HepG2 (cell line): ENCODE measurements at regions not wholly inside any gene's neighbourhood (a gene's known extent, or its start where the extent isn't known, plus 50 kb on each side); places are given as distances from the start of the nearest gene placed in this dataset.

ENCODE experiments used
- ARNTL ChIP-seq: sonication (generic); formaldehyde crosslinking; IDR thresholded peaks from 2 replicates; pipeline ENCODE4 v1.4.0; 2020; ENCODE audit warnings: mild to moderate bottlenecking, missing genetic modification reagents
- ERF ChIP-seq: IDR thresholded peaks from 2 replicates; pipeline ENCODE4 v1.6.1; 2018; ENCODE audit warnings: missing biosample characterization, missing genetic modification reagents
- FOXC1 ChIP-seq: sonication (generic); formaldehyde crosslinking; IDR thresholded peaks from 2 replicates; pipeline ENCODE4 v1.8.0; 2022; ENCODE audit warnings: mild to moderate bottlenecking, missing genetic modification reagents, borderline replicate concordance
- HMG20B ChIP-seq: conservative IDR thresholded peaks from 2 replicates; pipeline ENCODE4 v1.6.1; 2016; ENCODE audit warnings: missing genetic modification reagents, missing compliant biosample characterization
- KLF16 ChIP-seq, 2 experiments: sonication (generic) in 1 of 2; formaldehyde crosslinking in 1 of 2; IDR thresholded peaks; 2 replicates each; pipeline versions ENCODE4 v1.6.1 to v1.8.0; 2016 to 2023; ENCODE audit warnings: missing genetic modification reagents in 2 of 2, missing compliant biosample characterization in 1 of 2
- MEIS1 ChIP-seq: sonication (generic); formaldehyde crosslinking; IDR thresholded peaks from 2 replicates; pipeline ENCODE4 v1.9.0; 2021; ENCODE audit warnings: mild to moderate bottlenecking, missing genetic modification reagents, moderate library complexity, borderline replicate concordance
- NFIC ChIP-seq: IDR thresholded peaks from 2 replicates; pipeline ENCODE4 v1.6.1; 2012; ENCODE audit warnings: mild to moderate bottlenecking, low read length, inconsistent platforms
- NR2F6 ChIP-seq, 2 experiments: IDR thresholded peaks; 2 replicates each; pipeline ENCODE4 v1.6.1; 2016; ENCODE audit warnings: antibody characterized with exemption in 1 of 2, mild to moderate bottlenecking in 1 of 2
- RARA ChIP-seq: IDR thresholded peaks from 2 replicates; pipeline ENCODE4 v1.6.1; 2016; ENCODE audit warnings: missing genetic modification reagents, missing compliant biosample characterization
- SKIL ChIP-seq: sonication (generic); formaldehyde crosslinking; IDR thresholded peaks from 2 replicates; pipeline ENCODE4 v1.8.0; 2022; ENCODE audit warnings: missing genetic modification reagents, mild to moderate bottlenecking, moderate library complexity, borderline replicate concordance
- ZNF280B ChIP-seq: sonication (generic); formaldehyde crosslinking; IDR thresholded peaks from 2 replicates; pipeline ENCODE4 v1.5.0; 2020; ENCODE audit warnings: missing genetic modification reagents, mild to moderate bottlenecking, borderline replicate concordance
- ZNF598 ChIP-seq: sonication (generic); formaldehyde crosslinking; IDR thresholded peaks from 2 replicates; pipeline ENCODE4 v1.5.1; 2020; ENCODE audit warnings: mild to moderate bottlenecking, missing genetic modification reagents, borderline replicate concordance
- ZSCAN12 ChIP-seq: sonication (generic); formaldehyde crosslinking; IDR thresholded peaks from 2 replicates; pipeline ENCODE4 v1.9.0; 2021; ENCODE audit warnings: mild to moderate bottlenecking, missing genetic modification reagents
- TF ChIP-seq, protein P1 (sequence below): sonication (generic); formaldehyde crosslinking; IDR thresholded peaks from 2 replicates; pipeline ENCODE4 v1.4.0; 2020; ENCODE audit warnings: missing genetic modification reagents
- TF ChIP-seq, protein P2 (sequence below): fragments of 450-650 bp; IDR thresholded peaks from 2 replicates; pipeline ENCODE4 v1.6.1; 2017; ENCODE audit warnings: mild to moderate bottlenecking

DNA sequence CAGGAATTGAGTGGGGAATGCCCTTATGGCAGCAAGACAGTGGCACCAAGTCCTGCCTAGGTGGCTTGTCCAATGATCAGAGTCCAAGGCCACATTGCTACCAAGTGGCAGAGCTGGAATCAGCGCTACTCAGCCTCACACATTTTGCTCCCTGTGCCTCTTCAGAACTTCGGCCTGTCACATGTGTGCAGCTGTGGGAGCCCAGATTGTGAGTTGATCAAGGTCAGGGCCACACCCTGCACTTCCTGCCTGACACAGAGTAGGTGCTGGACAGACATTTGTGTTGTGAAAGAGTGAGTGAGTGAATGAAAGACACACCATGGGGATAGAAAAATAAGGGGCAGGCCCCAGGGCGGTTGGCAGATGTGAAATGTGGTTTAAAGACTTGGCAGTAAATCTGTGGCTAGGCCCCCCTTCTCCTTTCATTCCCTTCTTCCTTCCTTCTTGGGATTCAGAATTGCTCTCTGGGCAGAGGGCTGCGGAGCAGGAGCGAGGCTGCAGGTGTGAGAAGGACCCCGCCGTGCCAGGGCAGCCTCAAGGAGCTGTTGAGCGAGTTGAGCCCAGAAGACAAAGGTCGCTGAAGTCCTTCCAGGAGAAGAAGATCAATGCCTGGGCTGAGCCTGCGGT lies 83.5 kb downstream of the SLC25A47 start (continued):
- TF ChIP-seq, protein P1, sequence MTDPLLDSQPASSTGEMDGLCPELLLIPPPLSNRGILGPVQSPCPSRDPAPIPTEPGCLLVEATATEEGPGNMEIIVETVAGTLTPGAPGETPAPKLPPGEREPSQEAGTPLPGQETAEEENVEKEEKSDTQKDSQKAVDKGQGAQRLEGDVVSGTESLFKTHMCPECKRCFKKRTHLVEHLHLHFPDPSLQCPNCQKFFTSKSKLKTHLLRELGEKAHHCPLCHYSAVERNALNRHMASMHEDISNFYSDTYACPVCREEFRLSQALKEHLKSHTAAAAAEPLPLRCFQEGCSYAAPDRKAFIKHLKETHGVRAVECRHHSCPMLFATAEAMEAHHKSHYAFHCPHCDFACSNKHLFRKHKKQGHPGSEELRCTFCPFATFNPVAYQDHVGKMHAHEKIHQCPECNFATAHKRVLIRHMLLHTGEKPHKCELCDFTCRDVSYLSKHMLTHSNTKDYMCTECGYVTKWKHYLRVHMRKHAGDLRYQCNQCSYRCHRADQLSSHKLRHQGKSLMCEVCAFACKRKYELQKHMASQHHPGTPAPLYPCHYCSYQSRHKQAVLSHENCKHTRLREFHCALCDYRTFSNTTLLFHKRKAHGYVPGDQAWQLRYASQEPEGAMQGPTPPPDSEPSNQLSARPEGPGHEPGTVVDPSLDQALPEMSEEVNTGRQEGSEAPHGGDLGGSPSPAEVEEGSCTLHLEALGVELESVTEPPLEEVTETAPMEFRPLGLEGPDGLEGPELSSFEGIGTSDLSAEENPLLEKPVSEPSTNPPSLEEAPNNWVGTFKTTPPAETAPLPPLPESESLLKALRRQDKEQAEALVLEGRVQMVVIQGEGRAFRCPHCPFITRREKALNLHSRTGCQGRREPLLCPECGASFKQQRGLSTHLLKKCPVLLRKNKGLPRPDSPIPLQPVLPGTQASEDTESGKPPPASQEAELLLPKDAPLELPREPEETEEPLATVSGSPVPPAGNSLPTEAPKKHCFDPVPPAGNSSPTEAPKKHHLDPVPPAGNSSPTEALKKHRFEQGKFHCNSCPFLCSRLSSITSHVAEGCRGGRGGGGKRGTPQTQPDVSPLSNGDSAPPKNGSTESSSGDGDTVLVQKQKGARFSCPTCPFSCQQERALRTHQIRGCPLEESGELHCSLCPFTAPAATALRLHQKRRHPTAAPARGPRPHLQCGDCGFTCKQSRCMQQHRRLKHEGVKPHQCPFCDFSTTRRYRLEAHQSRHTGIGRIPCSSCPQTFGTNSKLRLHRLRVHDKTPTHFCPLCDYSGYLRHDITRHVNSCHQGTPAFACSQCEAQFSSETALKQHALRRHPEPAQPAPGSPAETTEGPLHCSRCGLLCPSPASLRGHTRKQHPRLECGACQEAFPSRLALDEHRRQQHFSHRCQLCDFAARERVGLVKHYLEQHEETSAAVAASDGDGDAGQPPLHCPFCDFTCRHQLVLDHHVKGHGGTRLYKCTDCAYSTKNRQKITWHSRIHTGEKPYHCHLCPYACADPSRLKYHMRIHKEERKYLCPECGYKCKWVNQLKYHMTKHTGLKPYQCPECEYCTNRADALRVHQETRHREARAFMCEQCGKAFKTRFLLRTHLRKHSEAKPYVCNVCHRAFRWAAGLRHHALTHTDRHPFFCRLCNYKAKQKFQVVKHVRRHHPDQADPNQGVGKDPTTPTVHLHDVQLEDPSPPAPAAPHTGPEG (CRISPR knock-in tag), result no peak
- TF ChIP-seq FOXC1 (no peak), RARA (CRISPR knock-in tag) (peak; percentile 63), KLF16 (CRISPR knock-in tag; IDR thresholded peaks at IDR 0.05) (no peak), NFIC (no peak), MEIS1 (CRISPR knock-in tag) (no peak), ERF (CRISPR knock-in tag) (peak; percentile 54; the same call in 1 of the 2 replicates), SKIL (no peak), HMG20B (0 out of 2 replicates have a peak, but pooled peaks have one; percentile 38), NR2F6 (IDR thresholded peaks at IDR 0.05) (no peak), NR2F6 (CRISPR knock-in tag; IDR thresholded peaks at IDR 0.05) (peak; percentile 63), ZSCAN12 (CRISPR knock-in tag) (no peak), ARNTL (CRISPR knock-in tag) (peak; percentile 68; the same call in 1 of the 2 replicates), ZNF598 (no peak), ZNF280B (no peak)
- TF ChIP-seq, protein P2, sequence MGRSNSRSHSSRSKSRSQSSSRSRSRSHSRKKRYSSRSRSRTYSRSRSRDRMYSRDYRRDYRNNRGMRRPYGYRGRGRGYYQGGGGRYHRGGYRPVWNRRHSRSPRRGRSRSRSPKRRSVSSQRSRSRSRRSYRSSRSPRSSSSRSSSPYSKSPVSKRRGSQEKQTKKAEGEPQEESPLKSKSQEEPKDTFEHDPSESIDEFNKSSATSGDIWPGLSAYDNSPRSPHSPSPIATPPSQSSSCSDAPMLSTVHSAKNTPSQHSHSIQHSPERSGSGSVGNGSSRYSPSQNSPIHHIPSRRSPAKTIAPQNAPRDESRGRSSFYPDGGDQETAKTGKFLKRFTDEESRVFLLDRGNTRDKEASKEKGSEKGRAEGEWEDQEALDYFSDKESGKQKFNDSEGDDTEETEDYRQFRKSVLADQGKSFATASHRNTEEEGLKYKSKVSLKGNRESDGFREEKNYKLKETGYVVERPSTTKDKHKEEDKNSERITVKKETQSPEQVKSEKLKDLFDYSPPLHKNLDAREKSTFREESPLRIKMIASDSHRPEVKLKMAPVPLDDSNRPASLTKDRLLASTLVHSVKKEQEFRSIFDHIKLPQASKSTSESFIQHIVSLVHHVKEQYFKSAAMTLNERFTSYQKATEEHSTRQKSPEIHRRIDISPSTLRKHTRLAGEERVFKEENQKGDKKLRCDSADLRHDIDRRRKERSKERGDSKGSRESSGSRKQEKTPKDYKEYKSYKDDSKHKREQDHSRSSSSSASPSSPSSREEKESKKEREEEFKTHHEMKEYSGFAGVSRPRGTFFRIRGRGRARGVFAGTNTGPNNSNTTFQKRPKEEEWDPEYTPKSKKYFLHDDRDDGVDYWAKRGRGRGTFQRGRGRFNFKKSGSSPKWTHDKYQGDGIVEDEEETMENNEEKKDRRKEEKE, result no peak
